ENCODE measurements at regions not wholly inside any gene's neighbourhood (a gene's known extent, or its start where the extent isn't known, plus 50 kb on each side); places are given as distances from the start of the nearest gene placed in this dataset.

- H3K27ac ChIP-seq, result no peak overlapping the region
- H3K4me3 ChIP-seq, result no peak overlapping the region
- no peak for DNase-seq (ENCODE audit: low read depth in 1 of 2, low spot score in 1 of 2)
- no peaks in the 10 kb centered on the region for H3K36me3 ChIP-seq
- no peaks in the 10 kb centered on the region for H3K27me3 ChIP-seq
- TF ChIP-seq CTCF (IDR thresholded peaks at IDR 0.05; ENCODE audit: low read depth, low read length), result no peak
- no peaks in the 10 kb centered on the region for H3K9me3 ChIP-seq (ENCODE audit: low read depth)
- H3K4me1 ChIP-seq (ENCODE audit: low read depth), result no peaks in the 10 kb centered on the region
Observed at GRCh38 chr15:81785181-81785580, 260.6 kb downstream of the MEX3B start.

- no peak for TF ChIP-seq CTCF (IDR thresholded peaks at IDR 0.05; ENCODE audit: low read depth, low read length)
- Histone ChIP-seq H3K27me3 (no peaks in the 10 kb centered on the region), H3K4me3 (no peak overlapping the region), H3K36me3 (no peaks in the 10 kb centered on the region), H3K9me3 (ENCODE audit: low read depth) (no peaks in the 10 kb centered on the region), H3K4me1 (ENCODE audit: low read depth) (no peaks in the 10 kb centered on the region), H3K27ac (no peak overlapping the region)
- no peak for DNase-seq (ENCODE audit: low read depth in 1 of 2, low spot score in 1 of 2)
Observed at GRCh38 chr15:81784751-81785150, 261.1 kb downstream of the MEX3B start.

GRCh38 chr15:81783586-81783985 is 262.2 kb downstream of the MEX3B start:
- no peaks in the 10 kb centered on the region for H3K9me3 ChIP-seq (ENCODE audit: low read depth)
- DNase-seq (ENCODE audit: low read depth in 1 of 2, low spot score in 1 of 2), result no peak
- TF ChIP-seq CTCF (IDR thresholded peaks at IDR 0.05; ENCODE audit: low read depth, low read length), result no peak
- H3K27me3 ChIP-seq, result no peaks in the 10 kb centered on the region
- no peak overlapping the region for H3K27ac ChIP-seq
- no peak overlapping the region for H3K4me3 ChIP-seq
- H3K4me1 ChIP-seq (ENCODE audit: low read depth), result no peaks in the 10 kb centered on the region
- H3K36me3 ChIP-seq, result no peaks in the 10 kb centered on the region

GRCh38 chr15:81783076-81783475 is 262.7 kb downstream of the MEX3B start:
- no peak for TF ChIP-seq CTCF (IDR thresholded peaks at IDR 0.05; ENCODE audit: low read depth, low read length)
- Histone ChIP-seq H3K4me3 (no peak overlapping the region), H3K27ac (no peak overlapping the region), H3K9me3 (ENCODE audit: low read depth) (no peaks in the 10 kb centered on the region), H3K36me3 (no peaks in the 10 kb centered on the region), H3K27me3 (no peaks in the 10 kb centered on the region), H3K4me1 (ENCODE audit: low read depth) (no peaks in the 10 kb centered on the region)
- no peak for DNase-seq (ENCODE audit: low read depth in 1 of 2, low spot score in 1 of 2)

GRCh38 chr15:81781395-81781794 is 264.4 kb downstream of the MEX3B start:
- H3K27ac ChIP-seq, result no peak overlapping the region
- no peak overlapping the region for H3K4me3 ChIP-seq
- H3K4me1 ChIP-seq (ENCODE audit: low read depth), result no peaks in the 10 kb centered on the region
- H3K27me3 ChIP-seq, result no peaks in the 10 kb centered on the region
- H3K36me3 ChIP-seq, result no peaks in the 10 kb centered on the region
- no peak for DNase-seq (ENCODE audit: low read depth in 1 of 2, low spot score in 1 of 2)
- no peaks in the 10 kb centered on the region for H3K9me3 ChIP-seq (ENCODE audit: low read depth)
- TF ChIP-seq CTCF (IDR thresholded peaks at IDR 0.05; ENCODE audit: low read depth, low read length), result no peak

GRCh38 chr15:81780966-81781365 is 264.9 kb downstream of the MEX3B start:
- Histone ChIP-seq H3K27me3 (no peaks in the 10 kb centered on the region), H3K36me3 (no peaks in the 10 kb centered on the region), H3K27ac (no peak overlapping the region), H3K9me3 (ENCODE audit: low read depth) (no peaks in the 10 kb centered on the region), H3K4me1 (ENCODE audit: low read depth) (no peaks in the 10 kb centered on the region), H3K4me3 (no peak overlapping the region)
- DNase-seq (ENCODE audit: low read depth in 1 of 2, low spot score in 1 of 2), result no peak
- no peak for TF ChIP-seq CTCF (IDR thresholded peaks at IDR 0.05; ENCODE audit: low read depth, low read length)

Data from cardiac muscle cell (in vitro differentiated cells and primary cell).